ENCODE measurements at regions not wholly inside any gene's neighbourhood (a gene's known extent, or its start where the extent isn't known, plus 50 kb on each side); places are given as distances from the start of the nearest gene placed in this dataset.

- Histone ChIP-seq H3K9me3 (ENCODE audit: low read depth) (no peaks in the 10 kb centered on the region), H3K4me1 (ENCODE audit: insufficient read depth) (no peaks in the 10 kb centered on the region), H3K36me3 (replicated peaks; ENCODE audit: insufficient read depth, low read depth) (no peaks in the 10 kb centered on the region), H3K4me2 (no peak overlapping the region), H3K9me2 (replicated peaks; ENCODE audit: insufficient read depth) (no peaks in the 10 kb centered on the region), H3K27ac (no peak overlapping the region), H3K4me3 (no peak overlapping the region), H3K27me3 (no peaks in the 10 kb centered on the region), H3K79me2 (no peaks in the 10 kb centered on the region), H2AFZ (no peak overlapping the region), H4K20me1 (ENCODE audit: insufficient read depth, poor library complexity, severe bottlenecking) (no peaks in the 10 kb centered on the region)
- WGBS (ENCODE audit: low lambda C conversion rate, missing lambda C conversion rate), result 96% methylated on average over 2 of the region's 2 CpGs
- TF ChIP-seq EZH2 (IDR thresholded peaks at IDR 0.05; ENCODE audit: borderline replicate concordance) (no peak), CTCF (IDR thresholded peaks at IDR 0.05; ENCODE audit: poor library complexity) (no peak), EZH2phosphoT487 (IDR thresholded peaks at IDR 0.05; ENCODE audit: low read depth, severe bottlenecking, unreplicated experiment) (no peak)
- no peak for DNase-seq (ENCODE audit: low spot score)
These were observed 256.0 kb upstream of the POU3F3 start for GRCh38 chr2:104597942-104598341.

- H3K9me3 ChIP-seq (ENCODE audit: low read depth), result no peaks in the 10 kb centered on the region
- WGBS (ENCODE audit: low lambda C conversion rate, missing lambda C conversion rate), result 74% methylated on average over 6 of the region's 6 CpGs
These were observed 255.3 kb upstream of the POU3F3 start for GRCh38 chr2:104598636-104599035.

GRCh38 chr2:104599787-104600510 lies 254.0 kb upstream of the POU3F3 start:
- DNase-seq (ENCODE audit: low spot score), result peak; percentile 55
- Histone ChIP-seq H3K9me2 (replicated peaks; ENCODE audit: insufficient read depth) (no peaks in the 10 kb centered on the region), H3K9me3 (ENCODE audit: low read depth) (no peaks in the 10 kb centered on the region), H3K27me3 (no peaks in the 10 kb centered on the region), H3K27ac (peak overlapping the region; percentile 47), H3K4me2 (no peak overlapping the region), H3K4me3 (no peak overlapping the region), H2AFZ (no peak overlapping the region), H3K79me2 (no peaks in the 10 kb centered on the region), H4K20me1 (ENCODE audit: insufficient read depth, poor library complexity, severe bottlenecking) (no peaks in the 10 kb centered on the region), H3K4me1 (ENCODE audit: insufficient read depth) (no peaks in the 10 kb centered on the region), H3K36me3 (replicated peaks; ENCODE audit: insufficient read depth, low read depth) (no peaks in the 10 kb centered on the region)
- no peak for TF ChIP-seq EZH2 (IDR thresholded peaks at IDR 0.05; ENCODE audit: borderline replicate concordance)
- TF ChIP-seq CTCF (IDR thresholded peaks at IDR 0.05; ENCODE audit: poor library complexity), result no peak
- no peak for TF ChIP-seq EZH2phosphoT487 (IDR thresholded peaks at IDR 0.05; ENCODE audit: low read depth, severe bottlenecking, unreplicated experiment)
- 65% methylated on average over 2 of the region's 2 CpGs for WGBS (ENCODE audit: low lambda C conversion rate, missing lambda C conversion rate)

More at GRCh38 chr2:104598636-104599035, 255.3 kb upstream of the POU3F3 start:
- Histone ChIP-seq H2AFZ (no peak overlapping the region), H3K79me2 (no peaks in the 10 kb centered on the region), H3K36me3 (replicated peaks; ENCODE audit: insufficient read depth, low read depth) (no peaks in the 10 kb centered on the region), H3K27ac (peak overlapping the region; percentile 6), H3K4me3 (no peak overlapping the region), H3K9me2 (replicated peaks; ENCODE audit: insufficient read depth) (no peaks in the 10 kb centered on the region), H3K4me1 (ENCODE audit: insufficient read depth) (no peaks in the 10 kb centered on the region), H3K4me2 (no peak overlapping the region), H3K27me3 (no peaks in the 10 kb centered on the region), H4K20me1 (ENCODE audit: insufficient read depth, poor library complexity, severe bottlenecking) (no peaks in the 10 kb centered on the region)
- TF ChIP-seq EZH2 (IDR thresholded peaks at IDR 0.05; ENCODE audit: borderline replicate concordance) (no peak), CTCF (IDR thresholded peaks at IDR 0.05; ENCODE audit: poor library complexity) (no peak), EZH2phosphoT487 (IDR thresholded peaks at IDR 0.05; ENCODE audit: low read depth, severe bottlenecking, unreplicated experiment) (no peak)
- no peak for DNase-seq (ENCODE audit: low spot score)
